MG63 (cell line): ENCODE measurements at regions not wholly inside any gene's neighbourhood (a gene's known extent, or its start where the extent isn't known, plus 50 kb on each side); places are given as distances from the start of the nearest gene placed in this dataset.
"Not testable (repeated sequence)": the region's sequence is repeated elsewhere in the genome, so short reads cannot be mapped to it uniquely, and the experiment has no call there.

ENCODE experiments used
- DNase-seq: peaks from one replicate; pipeline ENCODE4 v3.0.0-alpha.2; 2020
- H3K27me3 ChIP-seq: fragments of 250-450 bp; sonication (Bioruptor Pico); 2 replicates; pipeline ENCODE4 v1.5.1; 2020; ENCODE audit warnings: mild to moderate bottlenecking, moderate library complexity
- H3K36me3 ChIP-seq: fragments of 250-450 bp; sonication (Bioruptor Pico); 2 replicates; pipeline ENCODE4 v1.5.1; 2020; ENCODE audit warnings: mild to moderate bottlenecking, moderate library complexity
- H3K4me3 ChIP-seq: fragments of 250-450 bp; sonication (Bioruptor Pico); 2 replicates; pipeline ENCODE4 v1.5.1; 2020; ENCODE audit warnings: mild to moderate bottlenecking, moderate library complexity
- H3K9me3 ChIP-seq: fragments of 250-450 bp; sonication (Bioruptor Pico); 2 replicates; pipeline ENCODE4 v1.5.1; 2020; ENCODE audit warnings: mild to moderate bottlenecking, moderate library complexity

GRCh38 chr17:70270554-70270953 lies 101.2 kb downstream of the KCNJ2 start:
- no peaks in the 10 kb centered on the region for H3K9me3 ChIP-seq
- H3K36me3 ChIP-seq: no peaks in the 10 kb centered on the region
- no peak overlapping the region for H3K4me3 ChIP-seq
- H3K27me3 ChIP-seq: no peaks in the 10 kb centered on the region
- no peak for DNase-seq

- Histone ChIP-seq H3K27me3 (no peaks in the 10 kb centered on the region), H3K9me3 (no peaks in the 10 kb centered on the region), H3K36me3 (no peaks in the 10 kb centered on the region), H3K4me3 (no peak overlapping the region)
- DNase-seq: no peak
These were observed 101.9 kb downstream of the KCNJ2 start for GRCh38 chr17:70271200-70271599.

- no peaks in the 10 kb centered on the region for H3K36me3 ChIP-seq
- no peak for DNase-seq
- no peaks in the 10 kb centered on the region for H3K9me3 ChIP-seq
- no peak overlapping the region for H3K4me3 ChIP-seq
- H3K27me3 ChIP-seq: no peaks in the 10 kb centered on the region
These were observed 102.3 kb downstream of the KCNJ2 start for GRCh38 chr17:70271672-70272071.

- Histone ChIP-seq H3K9me3 (no peaks in the 10 kb centered on the region), H3K36me3 (no peaks in the 10 kb centered on the region), H3K27me3 (no peaks in the 10 kb centered on the region), H3K4me3 (no peak overlapping the region)
- no peak for DNase-seq
These were observed 104.9 kb downstream of the KCNJ2 start for GRCh38 chr17:70274255-70274654.

GRCh38 chr17:70276906-70277305 lies 107.6 kb downstream of the KCNJ2 start:
- Histone ChIP-seq H3K4me3 (no peak overlapping the region), H3K9me3 (no peaks in the 10 kb centered on the region), H3K27me3 (no peaks in the 10 kb centered on the region), H3K36me3 (no peaks in the 10 kb centered on the region)
- peak; percentile 34 for DNase-seq

GRCh38 chr17:70278844-70279462 lies 109.6 kb downstream of the KCNJ2 start:
- H3K9me3 ChIP-seq: no peaks in the 10 kb centered on the region

GRCh38 chr17:70286391-70286790 lies 117.1 kb downstream of the KCNJ2 start:
- DNase-seq: no peak
- Histone ChIP-seq H3K4me3 (no peak overlapping the region), H3K36me3 (no peaks in the 10 kb centered on the region), H3K27me3 (no peaks in the 10 kb centered on the region), H3K9me3 (no peaks in the 10 kb centered on the region)

More at GRCh38 chr17:70278844-70279462, 109.6 kb downstream of the KCNJ2 start:
- Histone ChIP-seq H3K27me3 (no peaks in the 10 kb centered on the region), H3K4me3 (no peak overlapping the region), H3K36me3 (no peaks in the 10 kb centered on the region)
- DNase-seq: no peak

- Histone ChIP-seq H3K27me3 (no peaks in the 10 kb centered on the region), H3K9me3 (no peaks in the 10 kb centered on the region), H3K36me3 (no peaks in the 10 kb centered on the region), H3K4me3 (no peak overlapping the region)
- DNase-seq: no peak
These were observed 119.4 kb downstream of the KCNJ2 start for GRCh38 chr17:70288540-70289290.

GRCh38 chr17:70290770-70291169 lies 121.4 kb downstream of the KCNJ2 start:
- no peaks in the 10 kb centered on the region for H3K9me3 ChIP-seq
- H3K36me3 ChIP-seq: no peaks in the 10 kb centered on the region
- DNase-seq: no peak

GRCh38 chr17:70292366-70292765 lies 123.0 kb downstream of the KCNJ2 start:
- no peaks in the 10 kb centered on the region for H3K36me3 ChIP-seq
- no peaks in the 10 kb centered on the region for H3K27me3 ChIP-seq
- no peak for DNase-seq
- no peak overlapping the region for H3K4me3 ChIP-seq
- no peaks in the 10 kb centered on the region for H3K9me3 ChIP-seq

More at GRCh38 chr17:70290770-70291169, 121.4 kb downstream of the KCNJ2 start:
- Histone ChIP-seq H3K27me3 (no peaks in the 10 kb centered on the region), H3K4me3 (no peak overlapping the region)

GRCh38 chr17:70293564-70294310 lies 124.4 kb downstream of the KCNJ2 start:
- H3K36me3 ChIP-seq, DNase-seq, H3K9me3 ChIP-seq: not testable (repeated sequence)

GRCh38 chr17:70295329-70295728 lies 126.0 kb downstream of the KCNJ2 start:
- H3K27me3 ChIP-seq: no peaks in the 10 kb centered on the region
- DNase-seq: no peak

More at GRCh38 chr17:70293564-70294310, 124.4 kb downstream of the KCNJ2 start:
- H3K4me3 ChIP-seq, H3K27me3 ChIP-seq: not testable (repeated sequence)

GRCh38 chr17:70295731-70296130 lies 126.4 kb downstream of the KCNJ2 start:
- DNase-seq: no peak
- no peak overlapping the region for H3K4me3 ChIP-seq
- no peaks in the 10 kb centered on the region for H3K27me3 ChIP-seq
- H3K36me3 ChIP-seq: no peaks in the 10 kb centered on the region
- H3K9me3 ChIP-seq: no peaks in the 10 kb centered on the region

More at GRCh38 chr17:70295329-70295728, 126.0 kb downstream of the KCNJ2 start:
- H3K9me3 ChIP-seq: no peaks in the 10 kb centered on the region
- no peaks in the 10 kb centered on the region for H3K36me3 ChIP-seq
- no peak overlapping the region for H3K4me3 ChIP-seq

GRCh38 chr17:70296456-70296855 lies 127.1 kb downstream of the KCNJ2 start:
- no peak for DNase-seq
- H3K27me3 ChIP-seq: no peaks in the 10 kb centered on the region
- no peak overlapping the region for H3K4me3 ChIP-seq
- no peaks in the 10 kb centered on the region for H3K36me3 ChIP-seq
- H3K9me3 ChIP-seq: no peaks in the 10 kb centered on the region

GRCh38 chr17:70297397-70297796 lies 128.1 kb downstream of the KCNJ2 start:
- H3K36me3 ChIP-seq: no peaks in the 10 kb centered on the region

GRCh38 chr17:70298929-70299531 lies 129.7 kb downstream of the KCNJ2 start:
- H3K4me3 ChIP-seq: no peak overlapping the region
- no peak for DNase-seq
- no peaks in the 10 kb centered on the region for H3K36me3 ChIP-seq
- H3K27me3 ChIP-seq: no peaks in the 10 kb centered on the region
- no peaks in the 10 kb centered on the region for H3K9me3 ChIP-seq

More at GRCh38 chr17:70297397-70297796, 128.1 kb downstream of the KCNJ2 start:
- Histone ChIP-seq H3K4me3 (no peak overlapping the region), H3K27me3 (no peaks in the 10 kb centered on the region), H3K9me3 (no peaks in the 10 kb centered on the region)
- DNase-seq: no peak
